GM23338 (cell line): ENCODE measurements at regions not wholly inside any gene's neighbourhood (a gene's known extent, or its start where the extent isn't known, plus 50 kb on each side); places are given as distances from the start of the nearest gene placed in this dataset.

Source experiments
- ATAC-seq: fragments of 200-7000 bp; cut with Tn5 transposase; 3 replicates; pipeline ENCODE4 v1.9.1; 2020
- DNase-seq: peaks from one replicate; pipeline ENCODE4 v3.0.0-alpha.2; 2015; ENCODE audit warnings: low spot score
- H2AFZ ChIP-seq: fragments of 200-600 bp; sonication (generic); 2 replicates; pipeline ENCODE4 v1.8.0; 2016; ENCODE audit warnings: antibody characterized with exemption, mild to moderate bottlenecking, moderate library complexity
- H3F3A ChIP-seq: fragments of 200-600 bp; sonication (generic); replicated peaks from 2 replicates; pipeline ENCODE4 v1.8.0; 2017; ENCODE audit warnings: antibody characterized with exemption, mixed run types, low read depth
- H3K27ac ChIP-seq: fragments of 200-600 bp; sonication (generic); 2 replicates; pipeline ENCODE4 v1.6.1; 2016; ENCODE audit warnings: low read depth
- H3K27me3 ChIP-seq: fragments of 200-600 bp; sonication (generic); 2 replicates; pipeline ENCODE4 v1.8.0; 2016; ENCODE audit warnings: mild to moderate bottlenecking, mixed run types, moderate library complexity; ENCODE audit not compliant: insufficient read depth
- H3K36me3 ChIP-seq: fragments of 200-600 bp; sonication (generic); 2 replicates; pipeline ENCODE4 v1.8.0; 2016; ENCODE audit warnings: mild to moderate bottlenecking; ENCODE audit not compliant: insufficient read depth
- H3K4me1 ChIP-seq: fragments of 200-600 bp; sonication (generic); 2 replicates; pipeline ENCODE4 v1.8.0; 2016; ENCODE audit warnings: mild to moderate bottlenecking, moderate library complexity; ENCODE audit not compliant: insufficient read depth
- H3K4me2 ChIP-seq: fragments of 200-600 bp; sonication (generic); 2 replicates; pipeline ENCODE4 v1.7.1; 2017; ENCODE audit warnings: mixed run types
- H3K4me3 ChIP-seq: fragments of 200-600 bp; sonication (generic); 2 replicates; pipeline ENCODE4 v1.6.1; 2016; ENCODE audit warnings: mixed run types
- H3K79me2 ChIP-seq: fragments of 200-600 bp; sonication (generic); replicated peaks from 2 replicates; pipeline ENCODE4 v1.8.0; 2017; ENCODE audit warnings: mild to moderate bottlenecking; ENCODE audit not compliant: insufficient read depth
- H3K9me2 ChIP-seq: fragments of 200-600 bp; sonication (generic); 2 replicates; pipeline ENCODE4 v1.8.0; 2017; ENCODE audit not compliant: insufficient read depth
- H4K20me1 ChIP-seq: fragments of 200-600 bp; sonication (generic); replicated peaks from 2 replicates; pipeline ENCODE4 v1.8.0; 2017; ENCODE audit warnings: mild to moderate bottlenecking; ENCODE audit not compliant: insufficient read depth
- H3K27ac Mint-ChIP-seq: 2 replicates; pipeline ENCODE4 v1.8.0; 2020; ENCODE audit warnings: inconsistent platforms, mild to moderate bottlenecking, moderate library complexity, mixed read lengths
- H3K27me3 Mint-ChIP-seq: 3 replicates; pipeline ENCODE4 v1.8.0; 2022; ENCODE audit warnings: low read depth, mild to moderate bottlenecking, moderate library complexity, mixed read lengths, inconsistent platforms; ENCODE audit not compliant: insufficient read depth, poor library complexity
- H3K36me3 Mint-ChIP-seq: 3 replicates; pipeline ENCODE4 v1.8.0; 2021; ENCODE audit warnings: low read depth, mild to moderate bottlenecking, inconsistent platforms, moderate library complexity, mixed read lengths
- H3K4me1 Mint-ChIP-seq: 3 replicates; pipeline ENCODE4 v1.8.0; 2020; ENCODE audit warnings: mild to moderate bottlenecking, inconsistent platforms, mixed read lengths
- H3K4me3 Mint-ChIP-seq: 3 replicates; pipeline ENCODE4 v1.8.0; 2021; ENCODE audit warnings: moderate library complexity, mild to moderate bottlenecking, inconsistent platforms, mixed read lengths
- H3K9me3 Mint-ChIP-seq: 3 replicates; pipeline ENCODE4 v1.8.0; 2020; ENCODE audit warnings: moderate library complexity, mild to moderate bottlenecking, inconsistent platforms, mixed read lengths
- CREB1 ChIP-seq: fragments of 250-450 bp; sonication (Bioruptor Pico); IDR thresholded peaks from 2 replicates; pipeline ENCODE4 v1.5.0; 2020; ENCODE audit warnings: low read depth, mild to moderate bottlenecking, moderate library complexity
- EZH2 ChIP-seq: fragments of 200-600 bp; sonication (generic); IDR thresholded peaks from one replicate; pipeline ENCODE4 v1.8.0; 2017; ENCODE audit warnings: antibody characterized with exemption, mild to moderate bottlenecking, low read depth; ENCODE audit not compliant: unreplicated experiment
- POLR2AphosphoS5 ChIP-seq: IDR thresholded peaks from 2 replicates; pipeline ENCODE4 v1.6.1; 2016; ENCODE audit warnings: antibody characterized with exemption, low read depth
- REST ChIP-seq: IDR thresholded peaks from one replicate; pipeline ENCODE4 v1.6.1; 2018; ENCODE audit warnings: antibody characterized with exemption; ENCODE audit not compliant: unreplicated experiment
- ZNF114 ChIP-seq: fragments of 250-450 bp; sonication (Bioruptor Pico); IDR thresholded peaks from 2 replicates; pipeline ENCODE4 v1.5.0; 2020; ENCODE audit warnings: mild to moderate bottlenecking, moderate library complexity
- ZNF462 ChIP-seq: fragments of 250-450 bp; sonication (Bioruptor Pico); IDR thresholded peaks from 2 replicates; pipeline ENCODE4 v1.5.0; 2020; ENCODE audit warnings: mild to moderate bottlenecking, moderate library complexity

DNA sequence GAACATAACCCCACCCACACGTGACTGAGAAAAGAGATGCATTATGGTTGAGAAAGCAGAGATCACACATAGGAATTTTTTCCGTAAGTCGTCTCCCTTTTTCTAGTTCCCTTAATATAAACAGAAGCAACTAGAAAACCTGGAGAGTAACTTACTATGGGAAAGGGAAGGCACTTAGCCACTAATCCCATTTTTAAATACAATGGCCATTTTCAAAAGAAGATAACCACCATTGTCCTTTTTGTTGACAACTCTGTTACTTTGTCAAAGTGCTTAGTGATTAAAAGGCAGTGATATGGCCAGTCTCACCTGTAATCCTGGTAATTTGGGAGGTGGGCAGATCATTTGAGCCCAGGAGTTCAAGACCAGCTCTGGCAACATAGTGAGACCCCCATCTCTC is 184.4 kb upstream of the UMPS start:
- no peaks in the 10 kb centered on the region for H3K36me3 Mint-ChIP-seq

More for the DNA sequence above, 184.4 kb upstream of the UMPS start:
- no peaks in the 10 kb centered on the region for H3K9me2 ChIP-seq
- peaks cover 3% of the 10 kb centered on the region; the same call in 1 of the 2 replicates for H3K27me3 ChIP-seq
- H4K20me1 ChIP-seq, result no peaks in the 10 kb centered on the region
- Mint-ChIP-seq H3K4me3 (no peak overlapping the region), H3K27ac (no peak overlapping the region), H3K9me3 (no peaks in the 10 kb centered on the region), H3K4me1 (peaks cover 8% of the 10 kb centered on the region), H3K27me3 (peaks cover 8% of the 10 kb centered on the region)
- no peak overlapping the region for H2AFZ ChIP-seq
- no peak overlapping the region for H3K4me3 ChIP-seq
- no peak for TF ChIP-seq ZNF462 (CRISPR knock-in tag)
- no peak for TF ChIP-seq ZNF114 (CRISPR knock-in tag)
- TF ChIP-seq REST, result no peak
- TF ChIP-seq CREB1 (CRISPR knock-in tag), result no peak
- TF ChIP-seq POLR2AphosphoS5, result no peak
- TF ChIP-seq EZH2, result no peak
- no peak overlapping the region for H3K4me2 ChIP-seq
- no peaks in the 10 kb centered on the region for H3F3A ChIP-seq
- H3K4me1 ChIP-seq, result peaks cover 10% of the 10 kb centered on the region
- DNase-seq, result no peak
- H3K36me3 ChIP-seq, result no peaks in the 10 kb centered on the region
- H3K79me2 ChIP-seq, result no peaks in the 10 kb centered on the region
- ATAC-seq, result no peak
- H3K27ac ChIP-seq, result no peak overlapping the region
